HepG2 (cell line): ENCODE measurements at regions not wholly inside any gene's neighbourhood (a gene's known extent, or its start where the extent isn't known, plus 50 kb on each side); places are given as distances from the start of the nearest gene placed in this dataset.

Source experiments
- ATAC-seq: fragments of 200-7000 bp; cut with Tn5 transposase; 3 replicates; pipeline ENCODE4 v1.9.1; 2020; ENCODE audit warnings: mild to moderate bottlenecking, moderate library complexity
- BruUV-seq: library from RNA; stranded (reverse); fragments of 400-500 nt; replicated peaks from 2 replicates; lab custom pipeline; 2021; lab: Mats Ljungman, UMichigan
- CTCF ChIA-PET: fragments of 300-600 bp; formaldehyde crosslinking; extraction: SDS; loops from one replicate; lab custom pipeline; 2021; ENCODE audit warnings: low total read pairs, inconsistent platforms, low intra/inter-chr PET ratio; lab: Yijun Ruan, JAX
- POLR2A ChIA-PET: fragments of 350-600 bp; sonication (Branson Sonifier 250); formaldehyde crosslinking; loops from one replicate; lab custom pipeline; 2020; ENCODE audit warnings: antibody characterized with exemption, inconsistent platforms; lab: Yijun Ruan, JAX
- DNase-seq: peaks from one replicate; pipeline ENCODE4 v3.0.0-alpha.2; 2015; ENCODE audit warnings: low spot score
- FAIRE-seq: peaks from 3 replicates; lab custom pipeline; 2011; peaks lifted over from hg19 to GRCh38; lab: Jason Lieb, UNC
- H2AFZ ChIP-seq: one replicate; pipeline ENCODE4 v1.6.1; 2011; ENCODE audit warnings: low read length, inconsistent platforms
- H3K27ac ChIP-seq: fragments of 300-600 bp; 3 replicates; pipeline ENCODE4 v1.8.0; 2011; ENCODE audit warnings: mixed run types, mild to moderate bottlenecking, mixed read lengths, low read length, inconsistent platforms; ENCODE audit not compliant: insufficient read depth; ENCODE audit errors: extremely low read length
- H3K27me3 ChIP-seq, 2 experiments: fragments of 200-600 bp in 1 of 2; 2 replicates in 1 of 2; 3 replicates in 1 of 2; pipeline versions ENCODE4 v1.6.0 to v1.8.0; 2011; ENCODE audit warnings: low read length in 2 of 2, mild to moderate bottlenecking in 2 of 2, moderate library complexity in 2 of 2, inconsistent platforms in 1 of 2; ENCODE audit not compliant: insufficient read depth in 2 of 2, control insufficient read depth in 1 of 2
- H3K36me3 ChIP-seq, 2 experiments: fragments of 200-600 bp in 1 of 2; replicated peaks in 1 of 2; 2 replicates in 1 of 2; 3 replicates in 1 of 2; pipeline versions ENCODE4 v1.5.1 to v1.8.0; 2011; ENCODE audit warnings: low read length in 2 of 2, inconsistent platforms in 1 of 2; ENCODE audit not compliant: insufficient read depth in 2 of 2, control insufficient read depth in 1 of 2
- H3K4me1 ChIP-seq: 2 replicates; pipeline ENCODE4 v1.5.1; 2012; ENCODE audit warnings: low read length, inconsistent platforms; ENCODE audit not compliant: insufficient read depth
- H3K4me2 ChIP-seq: 2 replicates; pipeline ENCODE4 v1.6.0; 2011; ENCODE audit warnings: low read depth, low read length, inconsistent platforms
- H3K4me3 ChIP-seq, 3 experiments: fragments of 200-600 bp in 1 of 3; sonication (generic), shearing (Covaris generic) in 1 of 3; replicated peaks in 1 of 3; 2 replicates each; pipeline ENCODE4 v1.5.1; 2011 to 2016; ENCODE audit warnings: low read length in 3 of 3, inconsistent platforms in 2 of 3, low read depth in 2 of 3, mild to moderate bottlenecking in 2 of 3, control low read depth in 1 of 3, mixed read lengths in 1 of 3; ENCODE audit not compliant: insufficient read depth in 1 of 3
- H3K79me2 ChIP-seq: one replicate; pipeline ENCODE4 v1.6.1; 2011; ENCODE audit warnings: low read length, inconsistent platforms; ENCODE audit not compliant: insufficient read depth
- H3K9ac ChIP-seq: 2 replicates; pipeline ENCODE4 v1.6.0; 2011; ENCODE audit warnings: mild to moderate bottlenecking, low read depth, low read length, inconsistent platforms; ENCODE audit not compliant: insufficient read depth
- H3K9me3 ChIP-seq: 2 replicates; pipeline ENCODE4 v1.5.1; 2012; ENCODE audit warnings: mild to moderate bottlenecking, low read length
- H4K20me1 ChIP-seq: 2 replicates; pipeline ENCODE4 v1.6.0; 2011; ENCODE audit warnings: inconsistent platforms, mild to moderate bottlenecking, low read length, moderate library complexity; ENCODE audit not compliant: insufficient read depth
- FOXO4 ChIP-seq: sonication (generic); formaldehyde crosslinking; conservative IDR thresholded peaks from 2 replicates; pipeline ENCODE4 v1.8.1; 2023; ENCODE audit warnings: missing genetic modification reagents
- HMG20B ChIP-seq: conservative IDR thresholded peaks from 2 replicates; pipeline ENCODE4 v1.6.1; 2016; ENCODE audit warnings: missing genetic modification reagents, missing compliant biosample characterization
- KDM6A ChIP-seq: IDR thresholded peaks from 2 replicates; pipeline ENCODE4 v1.6.1; 2016; ENCODE audit warnings: low read depth
- KLF9 ChIP-seq: IDR thresholded peaks from 2 replicates; pipeline ENCODE4 v1.6.1; 2016; ENCODE audit warnings: low read depth
- MAFG ChIP-seq: sonication (generic); formaldehyde crosslinking; IDR thresholded peaks from 2 replicates; pipeline ENCODE4 v1.5.1; 2020; ENCODE audit warnings: mild to moderate bottlenecking, missing genetic modification reagents
- MXI1 ChIP-seq: IDR thresholded peaks from 3 replicates; pipeline ENCODE4 v1.6.1; 2012; ENCODE audit warnings: low read depth, low read length, inconsistent platforms, borderline replicate concordance
- MYNN ChIP-seq: sonication (generic); formaldehyde crosslinking; IDR thresholded peaks from 2 replicates; pipeline ENCODE4 v1.4.0; 2020; ENCODE audit warnings: mild to moderate bottlenecking, low read depth, missing genetic modification reagents
- PCBP1 ChIP-seq: fragments of 200-400 bp; formaldehyde crosslinking; IDR thresholded peaks from 2 replicates; pipeline ENCODE4 v1.6.1; 2017; ENCODE audit warnings: mild to moderate bottlenecking, low read depth, low read length, borderline replicate concordance
- RFXANK ChIP-seq: IDR thresholded peaks from 2 replicates; pipeline ENCODE4 v1.6.1; 2016
- SALL2 ChIP-seq: sonication (generic); formaldehyde crosslinking; IDR thresholded peaks from 2 replicates; pipeline ENCODE4 v1.8.1; 2023; ENCODE audit warnings: mild to moderate bottlenecking, missing genetic modification reagents, inconsistent platforms
- SATB2 ChIP-seq: sonication (generic); formaldehyde crosslinking; IDR thresholded peaks from 2 replicates; pipeline ENCODE4 v1.5.0; 2020; ENCODE audit warnings: missing genetic modification reagents
- ZFP90 ChIP-seq: sonication (generic); formaldehyde crosslinking; IDR thresholded peaks from 2 replicates; pipeline ENCODE4 v1.8.0; 2022; ENCODE audit warnings: missing genetic modification reagents, mild to moderate bottlenecking, inconsistent platforms, borderline replicate concordance
- ZNF335 ChIP-seq: sonication (generic); formaldehyde crosslinking; IDR thresholded peaks from 2 replicates; pipeline ENCODE4 v1.4.0; 2020; ENCODE audit warnings: missing genetic modification reagents
- ZNF503 ChIP-seq: sonication (generic); formaldehyde crosslinking; IDR thresholded peaks from 2 replicates; pipeline ENCODE4 v1.4.0; 2020; ENCODE audit warnings: missing genetic modification reagents
- ZNF556 ChIP-seq: sonication (generic); formaldehyde crosslinking; IDR thresholded peaks from 2 replicates; pipeline ENCODE4 v1.4.0; 2020; ENCODE audit warnings: mild to moderate bottlenecking, missing genetic modification reagents, borderline replicate concordance
- ZNF562 ChIP-seq: sonication (generic); formaldehyde crosslinking; IDR thresholded peaks from 2 replicates; pipeline ENCODE4 v1.8.0; 2022; ENCODE audit warnings: missing genetic modification reagents, borderline replicate concordance
- ZNF816 ChIP-seq: sonication (generic); formaldehyde crosslinking; IDR thresholded peaks from 2 replicates; pipeline ENCODE4 v1.8.0; 2022; ENCODE audit warnings: missing genetic modification reagents, mild to moderate bottlenecking, borderline replicate concordance
- ZSCAN21 ChIP-seq: sonication (generic); formaldehyde crosslinking; IDR thresholded peaks from 2 replicates; pipeline ENCODE4 v1.8.0; 2022; ENCODE audit warnings: mild to moderate bottlenecking, missing genetic modification reagents, moderate library complexity, borderline replicate concordance
- WGBS: methylation state at CpG from one replicate; pipeline ENCODE4 v1.1.6; 2017; ENCODE audit warnings: low lambda C conversion rate; 5-methylcytosine and 5-hydroxymethylcytosine counted together
- in situ Hi-C: cut with HindIII; loops from 2 replicates; pipeline ENCODE4 v1.10.0; 2017; ENCODE audit warnings: low pct_unique_long_range_greater_than_20kb; ENCODE audit not compliant: extremely low pct_ligation_motif_present
- intact Hi-C: fragments of 100-400 bp; cut with micrococcal nuclease; formaldehyde crosslinking; loops from one replicate; pipeline ENCODE4 v1.10.0; 2022; ENCODE audit not compliant: unreplicated experiment
- TF ChIP-seq, protein P1 (sequence below): sonication (generic); formaldehyde crosslinking; IDR thresholded peaks from 2 replicates; pipeline ENCODE4 v1.4.0; 2020; ENCODE audit warnings: missing genetic modification reagents
- TF ChIP-seq, protein P2 (sequence below): sonication (generic); formaldehyde crosslinking; IDR thresholded peaks from 2 replicates; pipeline ENCODE4 v1.4.0; 2020; ENCODE audit warnings: missing genetic modification reagents, mild to moderate bottlenecking, borderline replicate concordance

- Histone ChIP-seq H3K4me1 (no peaks in the 10 kb centered on the region), H3K27ac (no peak overlapping the region), H3K9ac (no peak overlapping the region), H4K20me1 (no peaks in the 10 kb centered on the region), H3K4me2 (no peak overlapping the region), H3K4me3 (no peak overlapping the region), H2AFZ (no peak overlapping the region), H3K79me2 (no peaks in the 10 kb centered on the region), H3K27me3 (no peaks in the 10 kb centered on the region), H3K9me3 (peaks cover 26% of the 10 kb centered on the region), H3K36me3 (no peaks in the 10 kb centered on the region)
- CTCF ChIA-PET, result no interaction called here
- no peak for DNase-seq
- TF ChIP-seq KLF9 (CRISPR knock-in tag) (no peak), ZFP90 (CRISPR knock-in tag) (no peak), MAFG (CRISPR knock-in tag) (no peak), PCBP1 (no peak), ZNF556 (CRISPR knock-in tag) (no peak), RFXANK (CRISPR knock-in tag) (no peak), ZNF562 (CRISPR knock-in tag) (no peak), ZSCAN21 (no peak), SATB2 (no peak), FOXO4 (CRISPR knock-in tag) (no peak), SALL2 (CRISPR knock-in tag) (no peak), MYNN (CRISPR knock-in tag) (no peak), ZNF503 (CRISPR knock-in tag) (no peak), MXI1 (no peak), ZNF816 (CRISPR knock-in tag) (no peak), ZNF335 (CRISPR knock-in tag) (no peak), HMG20B (CRISPR knock-in tag) (no peak), KDM6A (CRISPR knock-in tag) (no peak)
- TF ChIP-seq, protein P1, sequence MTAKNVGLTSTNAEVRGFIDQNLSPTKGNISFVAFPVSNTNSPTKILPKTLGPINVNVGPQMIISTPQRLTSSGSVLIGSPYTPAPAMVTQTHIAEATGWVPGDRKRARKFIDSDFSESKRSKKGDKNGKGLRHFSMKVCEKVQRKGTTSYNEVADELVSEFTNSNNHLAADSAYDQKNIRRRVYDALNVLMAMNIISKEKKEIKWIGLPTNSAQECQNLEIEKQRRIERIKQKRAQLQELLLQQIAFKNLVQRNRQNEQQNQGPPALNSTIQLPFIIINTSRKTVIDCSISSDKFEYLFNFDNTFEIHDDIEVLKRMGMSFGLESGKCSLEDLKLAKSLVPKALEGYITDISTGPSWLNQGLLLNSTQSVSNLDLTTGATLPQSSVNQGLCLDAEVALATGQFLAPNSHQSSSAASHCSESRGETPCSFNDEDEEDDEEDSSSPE (CRISPR knock-in tag), result no peak
- TF ChIP-seq, protein P2, sequence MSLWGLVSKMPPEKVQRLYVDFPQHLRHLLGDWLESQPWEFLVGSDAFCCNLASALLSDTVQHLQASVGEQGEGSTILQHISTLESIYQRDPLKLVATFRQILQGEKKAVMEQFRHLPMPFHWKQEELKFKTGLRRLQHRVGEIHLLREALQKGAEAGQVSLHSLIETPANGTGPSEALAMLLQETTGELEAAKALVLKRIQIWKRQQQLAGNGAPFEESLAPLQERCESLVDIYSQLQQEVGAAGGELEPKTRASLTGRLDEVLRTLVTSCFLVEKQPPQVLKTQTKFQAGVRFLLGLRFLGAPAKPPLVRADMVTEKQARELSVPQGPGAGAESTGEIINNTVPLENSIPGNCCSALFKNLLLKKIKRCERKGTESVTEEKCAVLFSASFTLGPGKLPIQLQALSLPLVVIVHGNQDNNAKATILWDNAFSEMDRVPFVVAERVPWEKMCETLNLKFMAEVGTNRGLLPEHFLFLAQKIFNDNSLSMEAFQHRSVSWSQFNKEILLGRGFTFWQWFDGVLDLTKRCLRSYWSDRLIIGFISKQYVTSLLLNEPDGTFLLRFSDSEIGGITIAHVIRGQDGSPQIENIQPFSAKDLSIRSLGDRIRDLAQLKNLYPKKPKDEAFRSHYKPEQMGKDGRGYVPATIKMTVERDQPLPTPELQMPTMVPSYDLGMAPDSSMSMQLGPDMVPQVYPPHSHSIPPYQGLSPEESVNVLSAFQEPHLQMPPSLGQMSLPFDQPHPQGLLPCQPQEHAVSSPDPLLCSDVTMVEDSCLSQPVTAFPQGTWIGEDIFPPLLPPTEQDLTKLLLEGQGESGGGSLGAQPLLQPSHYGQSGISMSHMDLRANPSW (CRISPR knock-in tag), result no peak
- POLR2A ChIA-PET, result no interaction called here
- whole genome bisulfite sequencing, result 25% methylated on average over 2 of the region's 2 CpGs
- ATAC-seq, result no peak
- no peak for FAIRE-seq
- intact Hi-C loops, result no loop called here
- in situ Hi-C loops, result no loop called here
- no TSS peak for BruUV-seq
Observed at GRCh38 chr15:35194296-35194695, 109.2 kb upstream of the NANOGP8 start.
